H9 (cell line): ENCODE measurements at regions not wholly inside any gene's neighbourhood (a gene's known extent, or its start where the extent isn't known, plus 50 kb on each side); places are given as distances from the start of the nearest gene placed in this dataset.

Experiments used
- DNase-seq: peaks from one replicate; pipeline ENCODE4 v3.0.0-alpha.2; 2017
- H2AFZ ChIP-seq: one replicate; pipeline ENCODE4 v1.6.1; 2013; ENCODE audit warnings: mild to moderate bottlenecking, low read length, control low read depth, moderate library complexity
- H2AK5ac ChIP-seq: 2 replicates; pipeline ENCODE4 v1.6.1; 2013; ENCODE audit warnings: low read length, control low read depth, mixed read lengths; ENCODE audit not compliant: insufficient read length
- H2BK120ac ChIP-seq: one replicate; pipeline ENCODE4 v1.6.1; 2013; ENCODE audit warnings: low read depth, mild to moderate bottlenecking, low read length, control low read depth, inconsistent platforms; ENCODE audit not compliant: poor library complexity, severe bottlenecking
- H2BK12ac ChIP-seq: 2 replicates; pipeline ENCODE4 v1.6.1; 2013; ENCODE audit warnings: low read length, control low read depth, mixed read lengths, low read depth; ENCODE audit not compliant: insufficient read length
- H2BK15ac ChIP-seq: 2 replicates; pipeline ENCODE4 v1.6.1; 2013; ENCODE audit warnings: low read depth, low read length, control low read depth
- H2BK20ac ChIP-seq: one replicate; pipeline ENCODE4 v1.6.1; 2013; ENCODE audit warnings: low read depth, mild to moderate bottlenecking, low read length, control low read depth, inconsistent platforms; ENCODE audit not compliant: poor library complexity, severe bottlenecking
- H2BK5ac ChIP-seq: 2 replicates; pipeline ENCODE4 v1.6.1; 2013; ENCODE audit warnings: low read length, control low read depth, mixed read lengths; ENCODE audit not compliant: insufficient read length
- H3K14ac ChIP-seq: 2 replicates; pipeline ENCODE4 v1.6.1; 2013; ENCODE audit warnings: low read length, control low read depth; ENCODE audit not compliant: insufficient read depth
- H3K18ac ChIP-seq: 2 replicates; pipeline ENCODE4 v1.6.1; 2013; ENCODE audit warnings: low read depth, mild to moderate bottlenecking, mixed read lengths, low read length, control low read depth; ENCODE audit not compliant: insufficient read length
- H3K23ac ChIP-seq: 2 replicates; pipeline ENCODE4 v1.6.1; 2013; ENCODE audit warnings: low read length, control low read depth, mixed read lengths, low read depth; ENCODE audit not compliant: insufficient read length
- H3K23me2 ChIP-seq: 2 replicates; pipeline ENCODE4 v1.6.1; 2013; ENCODE audit warnings: low read depth, mild to moderate bottlenecking, mixed read lengths, low read length, control low read depth; ENCODE audit not compliant: insufficient read length, poor library complexity, severe bottlenecking
- H3K27ac ChIP-seq: 2 replicates; pipeline ENCODE4 v1.5.1; 2013; ENCODE audit warnings: low read length, control low read depth, mixed read lengths, low read depth; ENCODE audit not compliant: insufficient read length
- H3K27me3 ChIP-seq: 2 replicates; pipeline ENCODE4 v1.6.1; 2013; ENCODE audit warnings: low read length, control low read depth, inconsistent platforms; ENCODE audit not compliant: insufficient read depth
- H3K4ac ChIP-seq: 2 replicates; pipeline ENCODE4 v1.6.1; 2013; ENCODE audit warnings: low read depth, mild to moderate bottlenecking, control low read depth, inconsistent platforms, low read length, moderate library complexity
- H3K4me1 ChIP-seq: 2 replicates; pipeline ENCODE4 v1.6.1; 2013; ENCODE audit warnings: low read length, control low read depth, inconsistent platforms; ENCODE audit not compliant: insufficient read depth
- H3K4me2 ChIP-seq: 2 replicates; pipeline ENCODE4 v1.6.1; 2013; ENCODE audit warnings: low read length, control low read depth, mixed read lengths; ENCODE audit not compliant: insufficient read length, insufficient read depth
- H3K56ac ChIP-seq: 2 replicates; pipeline ENCODE4 v1.6.1; 2013; ENCODE audit warnings: low read depth, mild to moderate bottlenecking, mixed read lengths, low read length, control low read depth; ENCODE audit not compliant: insufficient read length
- H3K79me1 ChIP-seq: 2 replicates; pipeline ENCODE4 v1.6.1; 2013; ENCODE audit warnings: low read depth, mild to moderate bottlenecking, moderate library complexity, low read length, control low read depth, inconsistent platforms; ENCODE audit not compliant: insufficient read depth, poor library complexity, severe bottlenecking
- H3K79me2 ChIP-seq: 2 replicates; pipeline ENCODE4 v1.6.1; 2013; ENCODE audit warnings: low read length, control low read depth, inconsistent platforms; ENCODE audit not compliant: insufficient read depth
- H3K9ac ChIP-seq: 2 replicates; pipeline ENCODE4 v1.6.1; 2013; ENCODE audit warnings: low read length, control low read depth, mixed read lengths; ENCODE audit not compliant: insufficient read length; ENCODE audit errors: extremely low read depth
- H3K9me3 ChIP-seq: one replicate; pipeline ENCODE4 v1.6.1; 2013; ENCODE audit warnings: low read depth, low read length, inconsistent platforms; ENCODE audit not compliant: control insufficient read depth
- H3T11ph ChIP-seq: one replicate; pipeline ENCODE4 v1.6.1; 2013; ENCODE audit warnings: mild to moderate bottlenecking, low read length, control low read depth, inconsistent platforms
- H4K20me1 ChIP-seq: one replicate; pipeline ENCODE4 v1.6.1; 2013; ENCODE audit not compliant: control insufficient read depth, insufficient read length, insufficient read depth
- H4K5ac ChIP-seq: 2 replicates; pipeline ENCODE4 v1.6.1; 2013; ENCODE audit warnings: low read depth, mild to moderate bottlenecking, mixed read lengths, low read length, control low read depth; ENCODE audit not compliant: insufficient read length
- H4K8ac ChIP-seq: replicated peaks from 2 replicates; pipeline ENCODE4 v1.6.1; 2013; ENCODE audit warnings: low read length, control low read depth, mixed read lengths, low read depth; ENCODE audit not compliant: insufficient read length
- H4K91ac ChIP-seq: 2 replicates; pipeline ENCODE4 v1.6.1; 2013; ENCODE audit warnings: low read depth, mild to moderate bottlenecking, moderate library complexity, mixed read lengths, low read length, control low read depth; ENCODE audit not compliant: insufficient read length
- H3K27ac Mint-ChIP-seq, 3 experiments: 2 replicates in 2 of 3; 3 replicates in 1 of 3; pipeline ENCODE4 v1.8.0; 2020 to 2021; ENCODE audit warnings: mixed read lengths in 3 of 3, mild to moderate bottlenecking in 1 of 3, moderate library complexity in 1 of 3
- H3K27me3 Mint-ChIP-seq: 2 replicates; pipeline ENCODE4 v1.8.0; 2021; ENCODE audit warnings: low read depth, mild to moderate bottlenecking, moderate library complexity, mixed read lengths
- H3K36me3 Mint-ChIP-seq, 3 experiments: 2 replicates in 2 of 3; 3 replicates in 1 of 3; pipeline ENCODE4 v1.8.0; 2020 to 2021; ENCODE audit warnings: low read depth in 3 of 3, mixed read lengths in 3 of 3; ENCODE audit not compliant: insufficient read depth in 1 of 3
- H3K4me1 Mint-ChIP-seq, 2 experiments: 2 replicates each; pipeline ENCODE4 v1.8.0; 2020; ENCODE audit warnings: mixed read lengths in 2 of 2
- H3K4me3 Mint-ChIP-seq, 2 experiments: 2 replicates in 1 of 2; 3 replicates in 1 of 2; pipeline ENCODE4 v1.8.0; 2020 to 2021; ENCODE audit warnings: mild to moderate bottlenecking in 2 of 2, mixed read lengths in 2 of 2, moderate library complexity in 1 of 2
- H3K9me3 Mint-ChIP-seq, 2 experiments: 2 replicates in 1 of 2; 3 replicates in 1 of 2; pipeline ENCODE4 v1.8.0; 2020; ENCODE audit warnings: mild to moderate bottlenecking in 2 of 2, mixed read lengths in 2 of 2, moderate library complexity in 1 of 2
- WGBS: extraction: QIAGEN DNeasy Blood & Tissue Kit; methylation state at CpG from one replicate; pipeline ENCODE4 v1.1.7; 2013; ENCODE audit warnings: missing lambda C conversion rate, low lambda C conversion rate, mixed read lengths; ENCODE audit not compliant: insufficient read length; ENCODE audit errors: extremely low coverage; 5-methylcytosine and 5-hydroxymethylcytosine counted together
- TF ChIP-seq, protein P1 (sequence below): fragments of 200-600 bp; sonication (generic); conservative IDR thresholded peaks from 3 replicates; pipeline ENCODE4 v1.8.0; 2021; ENCODE audit warnings: antibody characterized with exemption, mild to moderate bottlenecking

DNA sequence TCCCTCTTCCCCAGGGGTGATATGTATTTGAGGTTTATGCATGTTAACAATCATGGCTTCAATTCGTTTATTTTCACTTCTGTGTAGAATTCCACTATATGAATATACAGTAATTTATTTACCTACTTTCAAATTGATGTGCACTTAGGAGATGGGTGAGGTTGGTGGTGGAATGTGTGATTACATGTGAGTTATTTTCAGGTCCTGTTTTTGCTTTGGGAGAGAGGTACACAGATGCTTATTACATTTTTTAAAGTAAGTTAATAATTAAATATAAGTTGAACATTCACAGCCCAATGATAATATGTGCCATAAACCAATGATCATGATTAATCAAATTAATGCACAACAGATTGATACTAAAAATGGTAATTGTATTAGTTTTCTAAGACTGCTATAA lies 79.5 kb downstream of the SPRY1 start:
- Histone ChIP-seq H2BK20ac (no peak overlapping the region), H3K9ac (no peak overlapping the region), H3K9me3 (no peaks in the 10 kb centered on the region), H3K27ac (no peak overlapping the region), H3K56ac (no peak overlapping the region), H3K79me1 (no peaks in the 10 kb centered on the region), H2AFZ (no peak overlapping the region), H4K8ac (no peak overlapping the region), H4K91ac (no peak overlapping the region), H3K18ac (no peak overlapping the region), H3K23me2 (no peaks in the 10 kb centered on the region), H3K4ac (no peak overlapping the region), H3K23ac (no peak overlapping the region), H3K79me2 (no peaks in the 10 kb centered on the region), H3K4me2 (no peak overlapping the region), H2BK15ac (no peak overlapping the region), H3K4me1 (peaks cover 3% of the 10 kb centered on the region; the same call in 1 of the 2 replicates), H3K14ac (no peak overlapping the region), H3K27me3 (no peaks in the 10 kb centered on the region), H2AK5ac (no peak overlapping the region), H2BK12ac (no peak overlapping the region), H3T11ph (no peak overlapping the region), H2BK5ac (no peak overlapping the region), H4K5ac (no peak overlapping the region), H4K20me1 (no peaks in the 10 kb centered on the region), H2BK120ac (no peak overlapping the region)
- no peaks in the 10 kb centered on the region for H3K36me3 Mint-ChIP-seq
- H3K4me1 Mint-ChIP-seq, result peaks cover 13 to 17% of the 10 kb centered on the region in 2 experiments
- WGBS, result no CpG with 5 or more reads among the region's 1 CpG
- TF ChIP-seq, protein P1, sequence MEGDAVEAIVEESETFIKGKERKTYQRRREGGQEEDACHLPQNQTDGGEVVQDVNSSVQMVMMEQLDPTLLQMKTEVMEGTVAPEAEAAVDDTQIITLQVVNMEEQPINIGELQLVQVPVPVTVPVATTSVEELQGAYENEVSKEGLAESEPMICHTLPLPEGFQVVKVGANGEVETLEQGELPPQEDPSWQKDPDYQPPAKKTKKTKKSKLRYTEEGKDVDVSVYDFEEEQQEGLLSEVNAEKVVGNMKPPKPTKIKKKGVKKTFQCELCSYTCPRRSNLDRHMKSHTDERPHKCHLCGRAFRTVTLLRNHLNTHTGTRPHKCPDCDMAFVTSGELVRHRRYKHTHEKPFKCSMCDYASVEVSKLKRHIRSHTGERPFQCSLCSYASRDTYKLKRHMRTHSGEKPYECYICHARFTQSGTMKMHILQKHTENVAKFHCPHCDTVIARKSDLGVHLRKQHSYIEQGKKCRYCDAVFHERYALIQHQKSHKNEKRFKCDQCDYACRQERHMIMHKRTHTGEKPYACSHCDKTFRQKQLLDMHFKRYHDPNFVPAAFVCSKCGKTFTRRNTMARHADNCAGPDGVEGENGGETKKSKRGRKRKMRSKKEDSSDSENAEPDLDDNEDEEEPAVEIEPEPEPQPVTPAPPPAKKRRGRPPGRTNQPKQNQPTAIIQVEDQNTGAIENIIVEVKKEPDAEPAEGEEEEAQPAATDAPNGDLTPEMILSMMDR, result no peak
- no peak overlapping the region for H3K27ac Mint-ChIP-seq
- no peaks in the 10 kb centered on the region for H3K27me3 Mint-ChIP-seq
- H3K9me3 Mint-ChIP-seq, result no peaks in the 10 kb centered on the region
- no peak overlapping the region for H3K4me3 Mint-ChIP-seq
- DNase-seq, result no peak
